GM12878 (cell line): ENCODE measurements at regions not wholly inside any gene's neighbourhood (a gene's known extent, or its start where the extent isn't known, plus 50 kb on each side); places are given as distances from the start of the nearest gene placed in this dataset.

Source experiments
- ATAC-seq: fragments of 200-7000 bp; cut with Tn5 transposase; 3 replicates; pipeline ENCODE4 v1.9.1; 2020; ENCODE audit warnings: mild to moderate bottlenecking, moderate library complexity
- BruUV-seq: library from RNA; stranded (reverse); fragments of 400-500 nt; replicated peaks from 2 replicates; lab custom pipeline; 2021; lab: Mats Ljungman, UMichigan
- CTCF ChIA-PET: fragments of 300-600 bp; sonication (Branson Sonifier 250); formaldehyde crosslinking; extraction: SDS; loops from one replicate; lab custom pipeline; 2021; ENCODE audit warnings: inconsistent platforms; lab: Yijun Ruan, JAX
- POLR2A ChIA-PET: fragments of 350-600 bp; formaldehyde crosslinking; extraction: SDS; loops from one replicate; lab custom pipeline; 2021; ENCODE audit warnings: inconsistent platforms; lab: Charles Lee
- RAD21 ChIA-PET: fragments of 300-600 bp; sonication (Branson Sonifier 250); formaldehyde crosslinking; loops from one replicate; lab custom pipeline; 2023; ENCODE audit warnings: antibody characterized with exemption; ENCODE audit not compliant: unreplicated experiment; lab: Charles Lee
- SMC1A ChIA-PET: fragments of 300-600 bp; sonication (Branson Sonifier 250); formaldehyde crosslinking; loops from one replicate; lab custom pipeline; 2023; ENCODE audit not compliant: unreplicated experiment, uncharacterized antibody; lab: Charles Lee
- DNase-seq: peaks from one replicate; pipeline ENCODE4 v3.0.0-alpha.2; 2011; ENCODE audit warnings: low read depth, low spot score
- FAIRE-seq: peaks from 3 replicates; lab custom pipeline; 2011; peaks lifted over from hg19 to GRCh38; lab: Jason Lieb, UNC
- H2AFZ ChIP-seq: 2 replicates; pipeline ENCODE4 v1.6.0; 2011; ENCODE audit warnings: low read depth, low read length, control low read depth; ENCODE audit not compliant: control insufficient read depth
- H3K27ac ChIP-seq: 2 replicates; pipeline ENCODE4 v1.5.1; 2011; ENCODE audit warnings: control low read depth; ENCODE audit not compliant: control insufficient read depth, insufficient read depth
- H3K27me3 ChIP-seq, 2 experiments: replicated peaks in 1 of 2; 2 replicates each; pipeline versions ENCODE4 v1.6.0 to v1.6.1; 2011; ENCODE audit warnings: low read length in 1 of 2; ENCODE audit not compliant: control insufficient read depth in 2 of 2, insufficient read depth in 2 of 2
- H3K36me3 ChIP-seq, 2 experiments: 2 replicates each; pipeline ENCODE4 v1.5.1; 2011; ENCODE audit warnings: low read length in 1 of 2; ENCODE audit not compliant: control insufficient read depth in 2 of 2, insufficient read depth in 2 of 2
- H3K4me1 ChIP-seq: 2 replicates; pipeline ENCODE4 v1.6.1; 2011; ENCODE audit warnings: mild to moderate bottlenecking, low read length, moderate library complexity, mixed read lengths; ENCODE audit not compliant: control insufficient read depth, insufficient read depth
- H3K4me2 ChIP-seq: 2 replicates; pipeline ENCODE4 v1.6.0; 2011; ENCODE audit warnings: control low read depth; ENCODE audit not compliant: control insufficient read depth, insufficient read depth
- H3K4me3 ChIP-seq: fragments of 200-600 bp; sonication (generic); 2 replicates; pipeline ENCODE4 v1.5.1; 2016
- H3K79me2 ChIP-seq: 2 replicates; pipeline ENCODE4 v1.6.0; 2011; ENCODE audit warnings: low read length; ENCODE audit not compliant: control insufficient read depth, insufficient read depth
- H3K9ac ChIP-seq: 2 replicates; pipeline ENCODE4 v1.8.0; 2011; ENCODE audit warnings: low read length, control low read depth, mixed read lengths; ENCODE audit not compliant: control insufficient read depth, insufficient read depth
- H3K9me3 ChIP-seq: replicated peaks from 3 replicates; pipeline ENCODE4 v1.5.1; 2011; ENCODE audit warnings: mild to moderate bottlenecking, low read length; ENCODE audit not compliant: control insufficient read depth, insufficient read depth
- H4K20me1 ChIP-seq: 2 replicates; pipeline ENCODE4 v1.6.0; 2011; ENCODE audit not compliant: control insufficient read depth, insufficient read depth
- ATF2 ChIP-seq: IDR thresholded peaks from 2 replicates; pipeline ENCODE4 v1.6.1; 2012; ENCODE audit warnings: low read length, inconsistent platforms
- CTCF ChIP-seq, 3 experiments: IDR thresholded peaks in 2 of 3; conservative IDR thresholded peaks in 1 of 3; 2 replicates each; pipeline ENCODE4 v1.5.1; 2011; ENCODE audit warnings: low read depth in 3 of 3, low read length in 3 of 3, mild to moderate bottlenecking in 3 of 3, control low read depth in 2 of 3, moderate library complexity in 2 of 3, inconsistent platforms in 1 of 3, mixed read lengths in 1 of 3; ENCODE audit not compliant: control insufficient read depth in 2 of 3, insufficient read depth in 1 of 3; ENCODE audit errors: extremely low read depth in 1 of 3
- EP300 ChIP-seq, 2 experiments: fragments of 150-350 bp in 1 of 2; IDR thresholded peaks; 2 replicates each; pipeline ENCODE4 v1.6.1; 2011 to 2012; ENCODE audit warnings: low read depth in 2 of 2, low read length in 2 of 2, borderline replicate concordance in 1 of 2, improper control_type of control experiment in 1 of 2, inconsistent platforms in 1 of 2; ENCODE audit not compliant: control insufficient read depth in 1 of 2
- IKZF2 ChIP-seq, 2 experiments: fragments of 450-650 bp; IDR thresholded peaks; 2 replicates each; pipeline ENCODE4 v1.6.1; 2017; ENCODE audit warnings: mild to moderate bottlenecking in 2 of 2, moderate library complexity in 2 of 2
- JUND ChIP-seq: IDR thresholded peaks from 2 replicates; pipeline ENCODE4 v1.6.1; 2012; ENCODE audit warnings: low read depth, mild to moderate bottlenecking, low read length, improper control_type of control experiment, moderate library complexity
- KLF5 ChIP-seq: fragments of 450-650 bp; IDR thresholded peaks from 2 replicates; pipeline ENCODE4 v1.6.1; 2014; ENCODE audit warnings: mild to moderate bottlenecking; ENCODE audit not compliant: partially characterized antibody
- NKRF ChIP-seq: fragments of 450-650 bp; conservative IDR thresholded peaks from 2 replicates; pipeline ENCODE4 v1.6.1; 2017; ENCODE audit warnings: mild to moderate bottlenecking, moderate library complexity
- PAX5 ChIP-seq: IDR thresholded peaks from 2 replicates; pipeline ENCODE4 v1.6.1; 2011; ENCODE audit warnings: low read depth, low read length, borderline replicate concordance
- RB1 ChIP-seq: fragments of 450-650 bp; formaldehyde crosslinking; IDR thresholded peaks from 2 replicates; pipeline ENCODE4 v1.6.1; 2017; ENCODE audit warnings: mild to moderate bottlenecking, borderline replicate concordance
- SUPT20H ChIP-seq: IDR thresholded peaks from 2 replicates; pipeline ENCODE4 v1.6.1; 2011; ENCODE audit warnings: low read depth, mild to moderate bottlenecking, low read length, moderate library complexity, borderline replicate concordance; ENCODE audit not compliant: control insufficient read depth
- TAF1 ChIP-seq: IDR thresholded peaks from 2 replicates; pipeline ENCODE4 v1.6.1; 2011; ENCODE audit warnings: mild to moderate bottlenecking, low read depth, low read length, borderline replicate concordance
- ZNF24 ChIP-seq: fragments of 450-650 bp; IDR thresholded peaks from 2 replicates; pipeline ENCODE4 v1.6.1; 2017; ENCODE audit warnings: antibody characterized with exemption, mild to moderate bottlenecking
- ZNF592 ChIP-seq: fragments of 450-650 bp; IDR thresholded peaks from 2 replicates; pipeline ENCODE4 v1.6.1; 2017; ENCODE audit warnings: mild to moderate bottlenecking, moderate library complexity
- ZNF622 ChIP-seq: fragments of 450-650 bp; IDR thresholded peaks from 2 replicates; pipeline ENCODE4 v1.6.1; 2017; ENCODE audit warnings: mild to moderate bottlenecking, inconsistent platforms
- WGBS: methylation state at CpG from one replicate; pipeline ENCODE4 v1.1.6; 2016; ENCODE audit warnings: low lambda C conversion rate; ENCODE audit not compliant: insufficient replicate concordance, insufficient coverage; ENCODE audit errors: missing lambda C conversion rate; 5-methylcytosine and 5-hydroxymethylcytosine counted together
- in situ Hi-C: fragments of 300-500 bp; cut with MboI; formaldehyde crosslinking; loops from 9 replicates; pipeline ENCODE4 v1.14.3; 2018; ENCODE audit warnings: mixed read lengths
- intact Hi-C: fragments of 100-400 bp; cut with micrococcal nuclease; formaldehyde crosslinking; loops from one replicate; pipeline ENCODE4 v1.14.2; 2022; ENCODE audit not compliant: unreplicated experiment

- H4K20me1 ChIP-seq: no peaks in the 10 kb centered on the region
- RAD21 ChIA-PET: no interaction called here
- CTCF ChIA-PET: no interaction called here
- H3K27me3 ChIP-seq: no peaks in the 10 kb centered on the region
- TF ChIP-seq KLF5 (no peak), RB1 (no peak), CTCF (IDR thresholded peaks at IDR 0.05 in 2 of 3, conservative IDR thresholded peaks at IDR 0.05 in 1 of 3; ENCODE audit: control insufficient read depth in 2 of 3, extremely low read depth in 1 of 3, insufficient read depth in 1 of 3, low read depth in 3 of 3, low read length in 3 of 3) (no peak), NKRF (no peak), PAX5 (no peak), TAF1 (no peak), ZNF592 (no peak), ZNF24 (no peak), ATF2 (no peak), EP300 (IDR thresholded peaks at IDR 0.05; ENCODE audit: borderline replicate concordance in 1 of 2, control insufficient read depth in 1 of 2, low read depth in 2 of 2, low read length in 2 of 2) (no peak), ZNF622 (no peak), IKZF2 (IDR thresholded peaks at IDR 0.05) (no peak), SUPT20H (no peak), JUND (no peak)
- in situ Hi-C loops (no loop called here), intact Hi-C loops (no loop called here)
- H3K36me3 ChIP-seq: no peaks in the 10 kb centered on the region
- no peaks in the 10 kb centered on the region for H3K4me1 ChIP-seq
- FAIRE-seq (no peak), ATAC-seq (no peak), DNase-seq (no peak)
- no TSS peak for BruUV-seq
- no peak overlapping the region for H3K27ac ChIP-seq
- 77% methylated on average over 16 of the region's 16 CpGs for WGBS
- POLR2A ChIA-PET: no interaction called here
- SMC1A ChIA-PET: no interaction called here
- no peak overlapping the region for H3K4me2 ChIP-seq
- H3K79me2 ChIP-seq: no peaks in the 10 kb centered on the region
- H3K4me3 ChIP-seq: no peak overlapping the region
- no peak overlapping the region for H2AFZ ChIP-seq
- no peaks in the 10 kb centered on the region for H3K9me3 ChIP-seq
- H3K9ac ChIP-seq: no peak overlapping the region
These were observed 134.0 kb upstream of the NCK2 start for GRCh38 chr2:105610576-105611332.
